PFSK-1 (cell line): ENCODE measurements at regions not wholly inside any gene's neighbourhood (a gene's known extent, or its start where the extent isn't known, plus 50 kb on each side); places are given as distances from the start of the nearest gene placed in this dataset.

Source experiments
- FOXP2 ChIP-seq: optimal IDR thresholded peaks from 2 replicates; pipeline ENCODE3; 2011; ENCODE audit warnings: borderline replicate concordance, control low read depth, inconsistent platforms; ENCODE audit not compliant: insufficient read depth; ENCODE audit errors: extremely low read length, extremely low read depth
- POLR2AphosphoS5 ChIP-seq: IDR thresholded peaks from 2 replicates; pipeline ENCODE4 v1.6.1; 2012; ENCODE audit warnings: low read depth, mild to moderate bottlenecking, control low read depth, low read length, moderate library complexity
- REST ChIP-seq, 2 experiments: IDR thresholded peaks; 2 replicates each; pipeline versions ENCODE4 v1.6.1 to v1.8.0; 2011 to 2012; ENCODE audit warnings: low read depth in 2 of 2, low read length in 2 of 2, control low read depth in 1 of 2, inconsistent platforms in 1 of 2, mild to moderate bottlenecking in 1 of 2, moderate library complexity in 1 of 2; ENCODE audit not compliant: insufficient read depth in 1 of 2
- SIN3A ChIP-seq: IDR thresholded peaks from 2 replicates; pipeline ENCODE4 v1.6.1; 2012; ENCODE audit warnings: mild to moderate bottlenecking, low read length, moderate library complexity, borderline replicate concordance; ENCODE audit not compliant: insufficient read depth
- TAF1 ChIP-seq: IDR thresholded peaks from 2 replicates; pipeline ENCODE4 v1.6.1; 2012; ENCODE audit warnings: low read length, control low read depth, borderline replicate concordance; ENCODE audit not compliant: insufficient read depth

GRCh38 chr5:125560476-125561225 is 814.2 kb upstream of the ZNF608 start:
- TF ChIP-seq POLR2AphosphoS5: no peak
- TF ChIP-seq REST (IDR thresholded peaks at IDR 0.05; ENCODE audit: insufficient read depth in 1 of 2, low read depth in 2 of 2, low read length in 2 of 2): no peak
- no peak for TF ChIP-seq FOXP2
- TF ChIP-seq TAF1: no peak
- no peak for TF ChIP-seq SIN3A

GRCh38 chr5:125564317-125564975 is 818.0 kb upstream of the ZNF608 start:
- TF ChIP-seq REST (IDR thresholded peaks at IDR 0.05; ENCODE audit: insufficient read depth in 1 of 2, low read depth in 2 of 2, low read length in 2 of 2) (no peak), POLR2AphosphoS5 (no peak)

- TF ChIP-seq POLR2AphosphoS5 (no peak), FOXP2 (no peak), REST (IDR thresholded peaks at IDR 0.05; ENCODE audit: insufficient read depth in 1 of 2, low read depth in 2 of 2, low read length in 2 of 2) (no peak), SIN3A (no peak), TAF1 (no peak)
Observed at GRCh38 chr5:125574491-125575044, 828.1 kb upstream of the ZNF608 start.

GRCh38 chr5:125575171-125575890 is 828.9 kb upstream of the ZNF608 start:
- TF ChIP-seq FOXP2: no peak
- TF ChIP-seq REST (IDR thresholded peaks at IDR 0.05; ENCODE audit: insufficient read depth in 1 of 2, low read depth in 2 of 2, low read length in 2 of 2): no peak
- TF ChIP-seq POLR2AphosphoS5: no peak
- TF ChIP-seq TAF1: no peak
- no peak for TF ChIP-seq SIN3A
